ENCODE measurements at regions not wholly inside any gene's neighbourhood (a gene's known extent, or its start where the extent isn't known, plus 50 kb on each side); places are given as distances from the start of the nearest gene placed in this dataset.

- no peaks in the 10 kb centered on the region for H3K36me3 Mint-ChIP-seq (ENCODE audit: low read depth)
- no peak for TF ChIP-seq CTCF (IDR thresholded peaks at IDR 0.05)
Observed at GRCh38 chr5:126094991-126095390, 328.2 kb upstream of the GRAMD2B start.

GRCh38 chr5:126096442-126097006, 326.7 kb upstream of the GRAMD2B start:
- no peaks in the 10 kb centered on the region for H3K4me1 Mint-ChIP-seq (ENCODE audit: low read depth)
- no peak for TF ChIP-seq CTCF (IDR thresholded peaks at IDR 0.05)
- peaks cover 26% of the 10 kb centered on the region for H3K9me3 Mint-ChIP-seq
- H3K27ac Mint-ChIP-seq, result no peak overlapping the region
- no peak for DNase-seq
- no peaks in the 10 kb centered on the region for H3K36me3 Mint-ChIP-seq (ENCODE audit: low read depth)
- no peaks in the 10 kb centered on the region for H3K27me3 Mint-ChIP-seq (ENCODE audit: insufficient read depth)
- no peak overlapping the region for H3K4me3 Mint-ChIP-seq

More at GRCh38 chr5:126094991-126095390, 328.2 kb upstream of the GRAMD2B start:
- no peak for DNase-seq
- no peak overlapping the region for H3K27ac Mint-ChIP-seq
- peaks cover 41% of the 10 kb centered on the region for H3K9me3 Mint-ChIP-seq
- no peaks in the 10 kb centered on the region for H3K4me1 Mint-ChIP-seq (ENCODE audit: low read depth)
- H3K4me3 Mint-ChIP-seq, result no peak overlapping the region
- H3K27me3 Mint-ChIP-seq (ENCODE audit: insufficient read depth), result no peaks in the 10 kb centered on the region

- Mint-ChIP-seq H3K4me1 (ENCODE audit: low read depth) (no peaks in the 10 kb centered on the region), H3K36me3 (ENCODE audit: low read depth) (no peaks in the 10 kb centered on the region), H3K27ac (no peak overlapping the region), H3K27me3 (ENCODE audit: insufficient read depth) (no peaks in the 10 kb centered on the region), H3K4me3 (no peak overlapping the region), H3K9me3 (peaks cover 23% of the 10 kb centered on the region)
- no peak for DNase-seq
- no peak for TF ChIP-seq CTCF (IDR thresholded peaks at IDR 0.05)
Observed at GRCh38 chr5:126097876-126098275, 325.3 kb upstream of the GRAMD2B start.

DNA sequence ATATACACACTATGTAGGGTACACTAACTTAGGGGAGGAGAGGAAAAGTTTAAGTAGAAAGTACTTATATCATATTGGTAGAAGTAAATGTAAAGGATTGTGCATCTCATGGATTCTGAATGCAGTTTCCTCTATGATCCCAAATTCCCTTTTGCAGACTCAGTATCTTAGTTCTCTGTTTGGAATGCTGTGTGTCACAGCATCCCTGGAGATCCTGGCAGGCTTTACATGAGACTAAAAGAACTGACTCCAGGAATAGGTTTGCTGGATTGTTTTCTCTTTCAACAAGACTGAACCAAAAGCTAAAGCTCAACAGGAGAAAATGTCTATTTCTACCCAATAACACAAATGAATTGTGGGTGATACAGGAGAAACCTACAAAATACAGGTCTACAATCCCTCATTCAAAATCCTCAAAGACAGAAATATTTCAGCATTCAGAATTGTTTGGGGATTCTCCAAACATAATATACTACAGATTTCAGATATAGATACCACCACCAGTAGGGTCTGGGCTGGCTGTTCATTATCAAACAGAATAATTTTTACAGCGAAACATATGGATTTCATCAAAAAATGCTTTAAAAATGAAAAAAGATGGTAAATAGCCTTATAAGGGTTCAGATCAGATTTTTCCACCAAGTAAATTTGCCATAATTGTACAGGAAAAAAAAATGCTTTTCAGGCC, 324.7 kb upstream of the GRAMD2B start:
- Mint-ChIP-seq H3K9me3 (peaks cover 23% of the 10 kb centered on the region), H3K27ac (no peak overlapping the region), H3K4me1 (ENCODE audit: low read depth) (no peaks in the 10 kb centered on the region), H3K4me3 (no peak overlapping the region), H3K27me3 (ENCODE audit: insufficient read depth) (no peaks in the 10 kb centered on the region), H3K36me3 (ENCODE audit: low read depth) (no peaks in the 10 kb centered on the region)
- DNase-seq, result no peak
- TF ChIP-seq CTCF (IDR thresholded peaks at IDR 0.05), result no peak

GRCh38 chr5:126099077-126099476, 324.1 kb upstream of the GRAMD2B start:
- no peak for DNase-seq
- H3K36me3 Mint-ChIP-seq (ENCODE audit: low read depth), result no peaks in the 10 kb centered on the region
- no peaks in the 10 kb centered on the region for H3K27me3 Mint-ChIP-seq (ENCODE audit: insufficient read depth)
- H3K4me3 Mint-ChIP-seq, result no peak overlapping the region
- no peaks in the 10 kb centered on the region for H3K4me1 Mint-ChIP-seq (ENCODE audit: low read depth)
- TF ChIP-seq CTCF (IDR thresholded peaks at IDR 0.05), result no peak
- H3K27ac Mint-ChIP-seq, result no peak overlapping the region
- peaks cover 23% of the 10 kb centered on the region for H3K9me3 Mint-ChIP-seq

Data from HFFc6 (cell line).